ENCODE measurements at regions not wholly inside any gene's neighbourhood (a gene's known extent, or its start where the extent isn't known, plus 50 kb on each side); places are given as distances from the start of the nearest gene placed in this dataset.
A peak's percentile ranks its signal among the peaks of the same experiment; 100 is the strongest.

DNA sequence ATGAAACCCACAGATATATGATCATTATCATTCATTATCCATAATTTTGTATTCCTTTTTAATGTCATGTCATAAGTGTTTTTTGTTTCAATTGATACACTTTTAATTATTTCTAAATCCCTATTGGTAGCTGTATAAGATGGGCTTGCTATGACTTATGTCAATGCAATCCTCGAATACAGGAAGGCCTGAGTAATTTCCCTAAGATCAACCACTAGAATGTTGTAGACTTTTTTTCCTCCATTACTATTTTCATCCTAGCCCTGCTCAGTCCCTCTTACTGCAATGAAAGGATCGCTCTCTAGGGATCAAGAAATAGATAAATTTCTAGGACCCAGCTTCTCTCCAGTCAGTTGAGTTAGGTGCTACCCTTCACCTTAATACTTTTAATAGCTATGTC, 186.3 kb downstream of the KCNE4 start:
- Histone ChIP-seq H3K4me3 (replicated peaks; ENCODE audit: low read depth, low read length) (no peak overlapping the region), H3K36me3 (ENCODE audit: control insufficient read depth, insufficient read depth, low read length) (no peaks in the 10 kb centered on the region), H3K27me3 (replicated peaks; ENCODE audit: control insufficient read depth, insufficient read depth, low read length) (no peaks in the 10 kb centered on the region)
- DNase-seq (ENCODE audit: extremely low read depth, insufficient read length), result no peak
- no peak for TF ChIP-seq CTCF (IDR thresholded peaks at IDR 0.05; ENCODE audit: insufficient read depth, low read length, poor library complexity, severe bottlenecking)

DNA sequence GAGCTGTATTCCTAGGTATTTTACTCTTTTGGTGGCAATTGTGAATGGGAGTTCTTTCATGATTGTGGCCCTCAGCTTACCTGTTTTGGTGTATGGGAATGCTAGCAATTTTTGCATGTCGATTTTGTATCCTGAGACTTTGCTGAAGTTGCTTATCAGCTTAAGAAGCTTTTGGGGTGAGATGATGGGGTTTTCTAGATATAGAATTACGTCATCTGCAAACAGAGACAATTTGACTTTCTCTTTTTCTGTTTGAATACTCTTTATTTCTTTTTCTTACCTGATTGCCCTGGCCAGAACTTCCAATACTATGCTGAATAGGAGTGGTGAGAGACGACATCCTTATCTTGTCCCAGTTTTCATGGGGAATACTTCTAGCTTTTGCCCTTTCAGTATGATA, 191.2 kb downstream of the KCNE4 start:
- Histone ChIP-seq H3K27me3 (replicated peaks; ENCODE audit: control insufficient read depth, insufficient read depth, low read length) (no peaks in the 10 kb centered on the region), H3K36me3 (ENCODE audit: control insufficient read depth, insufficient read depth, low read length) (no peaks in the 10 kb centered on the region), H3K4me3 (replicated peaks; ENCODE audit: low read depth, low read length) (no peak overlapping the region)
- no peak for DNase-seq (ENCODE audit: extremely low read depth, insufficient read length)
- no peak for TF ChIP-seq CTCF (IDR thresholded peaks at IDR 0.05; ENCODE audit: insufficient read depth, low read length, poor library complexity, severe bottlenecking)

DNA sequence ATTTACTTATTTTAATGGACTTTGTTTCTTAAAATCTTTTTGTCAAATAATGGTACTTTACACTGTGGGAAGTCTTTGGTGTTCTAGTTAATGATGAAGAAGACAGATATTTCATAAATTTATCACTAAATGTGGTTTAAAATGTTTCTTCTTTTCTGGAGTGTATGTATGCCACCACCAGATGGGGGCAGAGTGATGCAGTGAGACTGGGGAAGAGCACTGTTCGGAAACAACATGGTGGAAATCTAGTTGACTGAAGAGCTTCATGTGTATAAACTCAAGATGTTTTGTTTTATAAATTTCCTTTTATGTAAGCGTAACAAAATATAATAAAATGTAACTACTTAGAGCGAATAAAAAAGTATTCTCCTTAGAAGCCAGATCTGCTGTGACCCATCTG, 195.1 kb downstream of the KCNE4 start:
- H3K36me3 ChIP-seq (ENCODE audit: control insufficient read depth, insufficient read depth, low read length), result no peaks in the 10 kb centered on the region
- TF ChIP-seq CTCF (IDR thresholded peaks at IDR 0.05; ENCODE audit: insufficient read depth, low read length, poor library complexity, severe bottlenecking), result peak; percentile 45
- no peak overlapping the region for H3K4me3 ChIP-seq (replicated peaks; ENCODE audit: low read depth, low read length)
- no peak for DNase-seq (ENCODE audit: extremely low read depth, insufficient read length)
- no peaks in the 10 kb centered on the region for H3K27me3 ChIP-seq (replicated peaks; ENCODE audit: control insufficient read depth, insufficient read depth, low read length)

DNA sequence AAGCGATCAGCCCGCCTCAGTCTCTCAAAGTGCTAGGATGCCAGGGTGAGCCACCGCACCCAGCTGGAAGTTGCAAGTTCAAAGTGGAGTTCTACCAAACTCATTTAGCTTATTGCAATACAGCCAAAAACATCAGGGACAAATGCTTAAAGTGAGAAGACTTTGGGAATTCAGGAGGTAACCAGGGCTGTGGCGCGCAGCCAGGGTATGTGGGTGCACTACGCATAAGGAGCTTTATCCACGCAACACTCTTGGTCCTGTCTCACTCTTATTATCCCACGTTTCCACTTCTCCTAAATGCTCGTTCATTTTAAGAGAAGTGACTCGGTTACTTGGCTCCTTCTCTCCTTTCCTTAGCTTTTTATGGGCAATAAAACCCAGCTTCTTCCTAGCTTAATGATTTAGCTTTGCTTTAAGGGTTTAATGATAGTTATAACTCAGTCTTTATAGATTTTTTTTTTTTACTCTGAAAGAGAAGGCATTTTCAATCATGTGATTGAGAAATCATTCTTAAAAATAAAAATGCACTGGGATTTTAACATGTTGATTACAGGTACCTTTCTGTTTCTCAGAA, 199.8 kb downstream of the KCNE4 start:
- H3K4me3 ChIP-seq (replicated peaks; ENCODE audit: low read depth, low read length), result no peak overlapping the region
- H3K27me3 ChIP-seq (replicated peaks; ENCODE audit: control insufficient read depth, insufficient read depth, low read length), result no peaks in the 10 kb centered on the region
- no peak for DNase-seq (ENCODE audit: extremely low read depth, insufficient read length)
- TF ChIP-seq CTCF (IDR thresholded peaks at IDR 0.05; ENCODE audit: insufficient read depth, low read length, poor library complexity, severe bottlenecking), result no peak
- H3K36me3 ChIP-seq (ENCODE audit: control insufficient read depth, insufficient read depth, low read length), result no peaks in the 10 kb centered on the region

DNA sequence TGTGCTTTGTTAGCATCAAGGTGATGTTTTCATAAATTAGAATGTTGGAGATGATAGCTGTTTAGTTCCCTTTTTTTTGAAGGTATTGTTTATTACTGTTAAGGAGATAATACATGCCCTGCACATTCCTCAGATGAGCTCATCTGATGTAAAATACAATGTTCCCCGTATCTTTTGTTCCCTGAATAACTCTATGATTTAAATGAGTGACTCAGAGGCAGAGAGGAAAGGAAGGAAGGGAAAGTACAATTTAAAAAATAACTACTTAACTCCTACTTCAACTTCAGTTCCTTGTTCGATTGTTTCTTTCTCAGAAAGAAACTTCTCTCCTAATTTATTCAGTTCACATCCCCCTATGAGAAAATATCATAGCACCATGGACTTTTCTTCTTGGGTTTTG, 208.7 kb downstream of the KCNE4 start:
- TF ChIP-seq CTCF (IDR thresholded peaks at IDR 0.05; ENCODE audit: insufficient read depth, low read length, poor library complexity, severe bottlenecking), result no peak
- H3K36me3 ChIP-seq (ENCODE audit: control insufficient read depth, insufficient read depth, low read length), result no peaks in the 10 kb centered on the region
- no peak overlapping the region for H3K4me3 ChIP-seq (replicated peaks; ENCODE audit: low read depth, low read length)
- no peaks in the 10 kb centered on the region for H3K27me3 ChIP-seq (replicated peaks; ENCODE audit: control insufficient read depth, insufficient read depth, low read length)
- no peak for DNase-seq (ENCODE audit: extremely low read depth, insufficient read length)

- Histone ChIP-seq H3K36me3 (ENCODE audit: control insufficient read depth, insufficient read depth, low read length) (no peaks in the 10 kb centered on the region), H3K27me3 (replicated peaks; ENCODE audit: control insufficient read depth, insufficient read depth, low read length) (no peaks in the 10 kb centered on the region), H3K4me3 (replicated peaks; ENCODE audit: low read depth, low read length) (no peak overlapping the region)
- DNase-seq (ENCODE audit: extremely low read depth, insufficient read length), result peak; percentile 6
- TF ChIP-seq CTCF (IDR thresholded peaks at IDR 0.05; ENCODE audit: insufficient read depth, low read length, poor library complexity, severe bottlenecking), result no peak
Measured at GRCh38 chr2:223262946-223263345, 211.0 kb downstream of the KCNE4 start.

Data from GM06990 (cell line).